Breast epithelium (tissue), 3 donors: ENCODE measurements at regions not wholly inside any gene's neighbourhood (a gene's known extent, or its start where the extent isn't known, plus 50 kb on each side); places are given as distances from the start of the nearest gene placed in this dataset.

Source experiments
- POLR2A ChIP-seq: fragments of 450-650 bp; IDR thresholded peaks from one replicate; pipeline ENCODE4 v1.6.1; 2016; ENCODE audit warnings: antibody characterized with exemption, mild to moderate bottlenecking, moderate library complexity
- TF ChIP-seq, protein P1 (sequence below), 3 donors: fragments of 450-650 bp; IDR thresholded peaks; one replicate each; pipeline ENCODE4 v1.5.1; 2016 to 2017; ENCODE audit warnings: antibody characterized with exemption in 3 of 3, mild to moderate bottlenecking in 3 of 3, moderate library complexity in 3 of 3

DNA sequence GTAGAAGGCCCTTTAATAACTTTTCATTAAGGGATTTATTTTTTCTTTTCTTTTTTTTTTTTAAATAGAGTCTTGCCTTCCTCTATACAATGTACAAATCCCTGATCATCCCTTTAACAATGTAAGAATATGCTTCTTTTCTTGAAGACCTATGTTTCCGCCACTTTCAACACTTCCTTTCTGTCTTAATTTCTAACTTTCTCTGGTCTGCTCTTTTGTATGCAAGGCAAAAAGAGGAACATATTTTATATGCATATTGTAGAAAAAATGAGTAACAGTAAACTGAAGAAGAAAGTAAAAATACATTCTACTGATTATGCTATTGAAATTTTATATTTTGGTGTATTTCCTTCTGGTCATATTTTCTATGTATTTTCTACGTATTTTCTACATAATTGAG is 484.7 kb downstream of the TFAP2B start:
- TF ChIP-seq POLR2A, result no peak
- TF ChIP-seq, protein P1, sequence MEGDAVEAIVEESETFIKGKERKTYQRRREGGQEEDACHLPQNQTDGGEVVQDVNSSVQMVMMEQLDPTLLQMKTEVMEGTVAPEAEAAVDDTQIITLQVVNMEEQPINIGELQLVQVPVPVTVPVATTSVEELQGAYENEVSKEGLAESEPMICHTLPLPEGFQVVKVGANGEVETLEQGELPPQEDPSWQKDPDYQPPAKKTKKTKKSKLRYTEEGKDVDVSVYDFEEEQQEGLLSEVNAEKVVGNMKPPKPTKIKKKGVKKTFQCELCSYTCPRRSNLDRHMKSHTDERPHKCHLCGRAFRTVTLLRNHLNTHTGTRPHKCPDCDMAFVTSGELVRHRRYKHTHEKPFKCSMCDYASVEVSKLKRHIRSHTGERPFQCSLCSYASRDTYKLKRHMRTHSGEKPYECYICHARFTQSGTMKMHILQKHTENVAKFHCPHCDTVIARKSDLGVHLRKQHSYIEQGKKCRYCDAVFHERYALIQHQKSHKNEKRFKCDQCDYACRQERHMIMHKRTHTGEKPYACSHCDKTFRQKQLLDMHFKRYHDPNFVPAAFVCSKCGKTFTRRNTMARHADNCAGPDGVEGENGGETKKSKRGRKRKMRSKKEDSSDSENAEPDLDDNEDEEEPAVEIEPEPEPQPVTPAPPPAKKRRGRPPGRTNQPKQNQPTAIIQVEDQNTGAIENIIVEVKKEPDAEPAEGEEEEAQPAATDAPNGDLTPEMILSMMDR (IDR thresholded peaks at IDR 0.05), result no peak
